T follicular helper cell (primary cell): ENCODE measurements at regions not wholly inside any gene's neighbourhood (a gene's known extent, or its start where the extent isn't known, plus 50 kb on each side); places are given as distances from the start of the nearest gene placed in this dataset.

Experiments used
- DNase-seq: peaks from one replicate; pipeline ENCODE4 v3.0.0-alpha.2; 2020; ENCODE audit warnings: low read depth

DNA sequence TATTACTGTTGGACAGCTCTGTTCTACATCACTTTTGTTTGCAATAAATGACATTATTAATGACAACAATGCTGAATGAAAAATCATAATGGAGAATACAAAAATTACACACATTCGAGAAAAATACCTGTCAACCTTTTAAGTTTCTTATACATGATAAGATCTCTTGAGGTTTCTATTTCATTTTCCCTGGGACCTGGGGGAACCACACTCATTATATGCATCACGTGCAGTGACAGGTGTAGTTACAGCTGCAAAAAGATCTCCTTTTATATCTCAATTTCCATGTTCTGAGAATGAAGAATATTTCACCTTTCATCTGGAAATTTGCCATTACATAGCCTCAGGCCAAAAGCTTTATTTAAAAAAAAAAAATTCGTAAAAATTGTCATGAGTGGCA lies 1347.0 kb upstream of the AGA start:
- DNase-seq: no peak

DNA sequence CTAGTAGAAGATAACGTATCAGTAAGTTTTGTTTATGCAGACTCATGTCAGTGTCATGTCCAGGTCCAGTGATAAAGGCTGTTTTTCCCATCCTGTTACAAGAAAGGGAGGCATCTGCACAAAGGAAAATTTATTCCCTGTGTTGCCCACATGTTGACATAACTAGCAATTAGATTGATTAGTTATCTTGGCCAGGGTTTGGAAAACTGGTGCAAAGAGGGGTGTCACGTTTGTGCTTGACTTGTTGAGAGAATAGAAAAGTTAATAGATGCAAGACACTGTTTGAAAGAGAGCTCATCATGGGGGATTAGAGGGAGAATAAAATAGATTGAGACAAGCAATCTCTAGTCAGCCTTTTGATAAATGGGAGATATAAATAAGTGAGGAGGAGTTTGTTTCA lies 1357.0 kb upstream of the AGA start:
- no peak for DNase-seq

DNA sequence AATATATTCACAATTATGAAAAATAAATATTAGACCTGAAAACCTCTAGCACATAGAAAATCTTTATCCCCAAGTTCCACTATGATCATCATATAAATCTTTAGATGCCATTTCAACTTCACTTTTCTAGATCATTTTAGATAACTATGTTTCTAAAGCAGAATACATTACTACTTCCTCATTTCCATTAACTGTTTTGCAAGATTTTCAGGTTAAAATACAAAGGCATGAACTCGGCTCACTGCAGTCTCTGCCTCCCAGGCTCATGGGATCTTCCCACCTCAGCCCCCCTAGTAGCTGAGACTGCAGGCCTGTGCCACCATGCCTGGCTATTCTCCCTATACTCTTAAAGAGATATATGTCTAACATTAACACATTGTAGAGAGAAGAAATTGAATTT lies 1365.9 kb upstream of the AGA start:
- DNase-seq: no peak

DNA sequence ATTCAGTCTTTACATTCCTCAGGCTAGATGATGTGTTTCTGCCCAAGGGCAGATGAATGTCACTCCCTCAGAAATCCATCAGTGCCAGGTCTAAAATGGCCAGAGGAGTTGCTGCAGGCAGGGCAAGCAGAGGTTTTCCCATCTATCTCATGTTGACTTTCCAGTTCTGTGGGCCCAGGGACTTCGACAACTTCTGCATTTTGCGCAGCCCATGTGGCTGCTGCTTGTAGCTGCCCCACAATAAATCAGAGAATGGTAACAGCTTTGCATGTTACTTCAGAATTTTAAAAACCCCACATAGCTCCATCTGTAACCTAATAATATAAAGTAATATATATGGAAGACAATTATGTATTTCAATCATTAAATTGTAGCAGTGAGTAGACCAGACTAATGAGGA lies 1367.7 kb upstream of the AGA start:
- no peak for DNase-seq

DNA sequence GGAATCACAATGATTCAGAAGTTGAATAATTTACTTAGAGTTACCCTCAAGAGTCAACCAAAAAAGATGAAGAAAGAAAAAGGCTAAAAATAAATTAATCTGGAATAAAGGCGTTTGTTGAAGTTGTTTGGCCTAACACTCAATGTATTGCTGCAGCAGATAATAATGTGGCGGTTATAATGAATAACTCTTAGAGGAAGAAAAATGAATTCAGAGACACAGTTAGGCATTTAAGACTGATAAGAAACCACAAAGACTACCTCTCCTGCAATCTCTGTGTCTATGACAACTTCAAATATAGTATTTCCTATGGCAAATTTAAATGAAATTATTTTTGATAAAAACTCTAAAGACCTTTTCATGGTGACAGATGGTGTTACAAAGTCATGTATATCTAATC lies 1369.1 kb upstream of the AGA start:
- DNase-seq: no peak

DNA sequence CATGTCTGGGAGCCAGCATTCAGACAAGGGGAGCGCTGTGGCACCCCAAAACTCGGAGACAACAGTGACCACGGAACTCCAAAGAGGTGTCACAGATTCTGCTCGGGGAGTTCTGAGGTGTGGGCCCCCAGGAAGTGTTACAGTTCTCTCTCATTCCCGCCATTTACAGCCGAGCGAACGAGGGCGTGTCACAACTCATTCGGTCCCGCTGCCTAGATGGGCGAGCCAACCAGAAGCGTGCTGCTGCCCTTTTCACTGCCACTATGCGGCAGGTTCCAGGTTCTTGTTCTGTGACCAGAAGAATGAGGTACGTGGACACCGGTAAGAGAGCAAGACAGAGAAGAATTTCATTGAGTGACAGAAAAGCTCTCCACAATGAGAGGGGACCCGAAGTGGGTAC lies 1370.6 kb upstream of the AGA start:
- no peak for DNase-seq

DNA sequence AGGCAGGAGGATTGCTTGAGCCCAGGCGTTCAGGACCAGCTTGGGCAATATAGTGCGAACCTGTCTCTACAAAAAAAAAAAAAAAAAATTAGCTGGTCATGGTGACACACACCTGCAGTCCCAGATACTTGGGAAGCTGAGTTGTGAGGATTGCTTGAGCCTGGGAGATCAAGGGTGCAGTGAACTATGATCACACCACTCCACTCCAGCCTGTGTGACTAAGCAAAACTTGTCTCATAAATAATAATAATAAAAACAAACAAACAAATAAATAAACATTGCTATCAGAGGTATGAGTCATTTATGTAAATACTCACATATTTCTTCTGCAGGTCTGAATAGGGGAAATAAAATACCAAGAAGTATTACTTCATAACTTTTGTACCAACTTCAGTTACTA lies 1372.7 kb upstream of the AGA start:
- no peak for DNase-seq

DNA sequence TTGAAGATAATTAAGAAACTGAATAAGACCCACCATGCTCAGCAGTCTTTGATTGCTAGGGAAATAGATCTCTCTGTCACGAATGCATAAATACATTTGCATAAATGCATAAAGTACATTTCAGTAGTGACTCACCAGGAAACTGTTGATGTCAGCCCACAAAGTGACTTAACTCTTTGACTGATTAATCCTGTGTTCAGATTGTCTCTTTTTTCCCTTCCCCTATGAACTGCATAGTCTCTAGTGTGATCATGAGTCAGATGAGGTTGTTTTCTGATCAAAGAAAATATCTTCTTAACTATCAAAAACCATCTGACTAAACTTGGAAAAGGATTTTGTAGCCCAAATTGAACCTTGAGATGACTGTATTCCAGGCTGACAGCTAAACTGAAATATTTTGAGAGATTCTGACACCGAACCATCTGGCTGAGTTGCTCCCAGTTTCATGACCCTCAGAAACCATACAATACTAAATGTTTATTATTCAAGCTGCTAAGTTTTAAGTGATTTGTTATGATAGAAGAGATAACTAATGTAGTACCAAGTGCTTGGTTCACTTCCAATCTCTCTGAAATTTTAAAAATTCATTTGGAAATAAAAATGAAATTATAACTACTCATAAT lies 1381.5 kb upstream of the AGA start:
- no peak for DNase-seq

DNA sequence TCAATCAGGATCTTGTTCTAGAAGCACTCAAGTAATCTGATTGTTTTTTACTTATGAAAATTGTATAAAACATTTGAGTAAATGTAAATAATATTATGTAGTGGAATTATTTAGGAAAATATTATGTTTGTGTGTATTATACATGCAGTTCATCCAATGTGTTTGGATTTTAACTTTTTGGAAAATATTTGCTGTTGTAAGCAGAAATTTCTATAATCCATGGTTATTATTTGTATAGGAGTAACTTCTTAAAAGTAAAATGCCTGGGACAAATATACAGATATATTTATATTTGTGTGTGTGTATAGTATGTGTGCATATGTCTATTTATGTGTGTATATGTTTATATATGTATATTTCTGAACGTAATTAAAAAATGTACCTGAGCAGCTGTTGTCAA lies 1394.6 kb upstream of the AGA start:
- DNase-seq: no peak

DNA sequence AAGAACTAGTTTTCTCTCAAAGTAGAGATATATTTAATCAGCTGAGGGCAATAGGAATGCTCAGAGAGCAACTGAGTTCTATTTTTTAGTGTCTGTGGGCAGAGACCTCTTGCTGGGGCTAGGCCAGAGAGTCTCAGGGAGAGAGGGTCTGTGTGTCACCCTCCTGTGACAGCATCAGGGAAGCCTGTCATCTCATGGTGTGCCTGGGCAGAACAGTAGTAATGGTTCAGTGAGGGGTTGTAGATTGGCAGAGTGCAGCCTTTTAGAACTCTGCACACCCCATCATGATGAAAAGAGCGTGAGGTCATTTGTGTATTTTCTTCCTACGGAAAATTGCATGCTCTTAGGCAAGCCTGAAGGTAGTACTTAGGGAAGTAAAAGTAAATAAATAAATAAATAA lies 1396.5 kb upstream of the AGA start:
- no peak for DNase-seq

DNA sequence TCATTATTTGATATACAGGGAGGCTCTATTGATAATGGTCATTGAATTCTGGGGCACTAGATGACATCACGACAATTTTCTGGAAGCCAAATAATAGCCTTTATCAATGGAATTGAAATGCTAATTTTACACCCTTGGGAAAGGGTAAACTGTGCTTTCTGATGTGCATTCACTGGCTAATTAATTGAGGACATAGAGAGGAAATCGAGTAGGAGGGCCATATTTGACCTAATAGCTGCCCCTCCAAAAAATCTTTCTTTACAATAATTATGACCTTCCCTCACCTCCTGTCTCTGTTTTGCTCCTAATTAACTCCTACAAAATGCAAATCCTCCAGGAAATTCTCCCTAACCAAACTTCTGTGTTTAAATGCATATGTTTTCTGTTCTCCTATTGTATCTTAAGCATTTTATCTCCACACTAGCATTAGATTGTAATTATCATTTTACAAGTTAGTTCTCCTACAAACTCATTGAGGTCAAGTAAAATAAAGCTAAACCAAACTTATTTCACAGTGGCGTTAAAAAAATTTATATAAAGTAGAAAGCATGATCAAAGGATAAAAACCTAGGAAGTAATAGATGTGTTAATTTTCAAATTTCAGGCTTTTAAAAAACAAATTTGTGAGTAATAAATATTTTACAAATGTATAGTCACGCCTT lies 1414.0 kb upstream of the AGA start:
- no peak for DNase-seq

DNA sequence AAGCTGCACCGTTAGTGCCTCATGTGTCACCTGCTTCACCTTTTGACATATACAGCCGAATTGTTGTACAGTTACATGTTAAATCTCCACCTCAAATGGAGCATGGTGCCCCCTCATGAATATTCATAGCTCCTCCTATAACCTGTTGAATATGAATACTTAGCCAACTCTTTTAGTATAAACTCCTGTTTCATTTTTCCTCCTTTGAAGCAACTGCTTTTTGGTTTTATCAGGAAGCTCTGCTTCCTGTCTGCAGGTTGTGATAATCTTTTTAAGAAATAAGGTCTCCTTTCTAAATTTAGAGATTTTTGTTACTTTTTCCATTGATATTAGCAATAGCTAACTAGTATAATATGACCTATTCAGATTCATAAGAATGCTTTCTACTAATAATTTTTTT lies 1429.2 kb upstream of the AGA start:
- DNase-seq: no peak

DNA sequence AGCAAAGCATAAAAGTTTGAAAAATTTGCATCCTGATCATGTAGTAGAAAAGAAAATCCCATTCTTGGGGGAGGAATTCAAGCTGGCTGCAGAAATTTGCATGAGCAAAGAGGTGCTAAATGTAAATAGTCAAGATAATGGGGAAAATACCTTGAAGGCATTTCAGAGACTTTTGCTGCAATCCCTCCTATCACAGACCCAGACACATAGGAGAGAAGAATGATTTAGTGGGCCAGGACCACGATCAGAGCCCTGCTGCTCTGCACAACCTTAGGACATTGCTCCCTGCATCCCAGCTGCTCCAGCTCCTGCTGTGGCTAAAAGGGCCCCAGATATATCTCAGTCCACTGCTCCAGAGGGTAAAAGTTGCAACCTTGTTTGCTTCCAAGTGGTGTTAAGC lies 1439.7 kb upstream of the AGA start:
- DNase-seq: no peak

DNA sequence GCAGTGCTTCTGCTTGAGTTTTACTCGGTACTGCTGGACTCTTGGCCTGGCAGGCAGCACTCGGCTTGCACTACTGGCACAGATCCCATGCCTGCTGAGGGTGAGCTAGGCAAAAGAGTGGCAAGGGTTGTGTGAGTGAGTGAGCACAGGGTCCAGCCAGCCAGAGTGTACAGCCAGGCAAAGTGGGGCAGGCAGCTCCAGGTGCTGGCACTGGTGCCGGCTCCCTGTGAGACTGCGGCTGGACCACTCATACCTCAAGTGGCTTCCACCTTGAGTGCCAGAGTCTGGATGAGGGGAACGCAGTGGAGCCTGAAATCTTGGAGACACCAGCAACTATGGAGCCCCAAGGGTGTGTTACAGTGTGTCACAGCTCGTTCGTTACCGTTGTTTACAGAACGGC lies 1451.9 kb upstream of the AGA start:
- no peak for DNase-seq

DNA sequence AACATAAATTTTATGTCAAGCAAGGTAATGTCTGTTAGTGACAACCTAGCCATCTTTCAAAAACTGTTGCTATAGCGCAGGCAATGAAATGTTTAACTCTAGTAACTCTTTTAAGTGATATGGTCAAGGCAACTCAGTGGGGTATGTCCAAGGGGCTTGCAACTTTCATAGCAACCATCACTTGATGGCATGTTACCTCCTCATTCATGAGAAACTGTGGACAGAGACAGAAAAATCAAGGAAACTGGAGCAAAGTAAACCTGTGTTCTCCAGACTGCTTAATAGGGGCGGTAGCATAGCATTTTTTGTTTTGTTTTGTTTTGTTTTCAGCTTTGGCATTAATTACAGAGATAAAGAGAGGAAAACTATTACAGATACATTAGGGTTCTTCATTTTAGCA lies 1456.8 kb upstream of the AGA start:
- no peak for DNase-seq

DNA sequence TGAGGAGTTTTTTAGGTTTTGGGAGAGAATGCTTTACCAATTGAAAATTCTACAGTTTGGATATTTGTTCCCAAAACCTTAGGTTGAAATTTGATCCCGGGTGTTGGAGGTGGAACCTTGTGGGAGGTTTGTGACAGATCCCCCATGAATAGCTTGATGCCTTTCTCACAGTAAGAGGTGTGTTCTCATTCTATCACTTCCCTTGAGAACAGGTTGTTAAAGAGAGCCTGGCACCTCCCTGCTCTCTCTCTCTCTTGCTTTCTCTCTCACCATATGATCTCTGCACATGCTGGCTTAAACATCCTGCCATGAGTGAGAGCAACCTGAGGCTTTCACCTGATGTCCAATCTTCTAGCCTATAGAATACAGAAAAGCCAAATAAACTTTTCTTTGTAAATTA lies 1475.5 kb upstream of the AGA start:
- no peak for DNase-seq

DNA sequence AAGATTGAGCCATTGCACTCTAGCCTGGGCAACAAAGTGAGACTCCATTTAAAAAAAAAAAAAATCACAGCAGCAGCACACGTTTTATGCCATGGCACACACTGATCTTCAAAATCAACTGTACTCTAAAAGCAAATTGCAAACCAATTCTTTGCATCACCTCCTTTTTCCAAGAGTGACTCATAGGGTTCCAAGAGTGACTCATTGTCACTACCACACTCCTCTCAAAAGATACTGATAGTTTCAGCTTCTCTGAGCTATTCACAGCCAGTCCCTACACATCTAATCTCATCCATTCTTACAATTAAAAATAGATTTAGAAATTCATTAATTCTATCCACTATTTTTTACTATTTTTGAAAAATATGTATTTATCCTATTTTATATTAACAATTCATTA lies 1494.9 kb upstream of the AGA start:
- DNase-seq: no peak

DNA sequence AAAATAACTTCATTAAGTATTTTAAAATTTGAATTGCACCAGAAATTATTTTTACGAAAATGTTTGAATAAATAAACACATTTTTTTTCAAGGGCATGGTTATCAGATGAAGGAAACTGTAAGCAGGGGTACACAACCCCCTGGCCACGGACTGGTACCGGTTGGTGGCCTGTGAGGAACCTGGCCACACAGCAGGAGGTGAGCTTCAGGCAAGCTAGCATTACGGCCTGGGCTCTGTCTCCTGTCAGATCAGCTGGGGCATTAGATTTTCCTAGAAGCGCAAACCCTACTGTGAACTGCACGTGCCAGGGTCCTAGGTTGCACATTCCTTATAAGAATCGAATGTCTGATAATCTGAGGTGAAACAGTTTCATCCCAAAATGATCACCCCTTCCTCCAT lies 1499.7 kb upstream of the AGA start:
- no peak for DNase-seq

DNA sequence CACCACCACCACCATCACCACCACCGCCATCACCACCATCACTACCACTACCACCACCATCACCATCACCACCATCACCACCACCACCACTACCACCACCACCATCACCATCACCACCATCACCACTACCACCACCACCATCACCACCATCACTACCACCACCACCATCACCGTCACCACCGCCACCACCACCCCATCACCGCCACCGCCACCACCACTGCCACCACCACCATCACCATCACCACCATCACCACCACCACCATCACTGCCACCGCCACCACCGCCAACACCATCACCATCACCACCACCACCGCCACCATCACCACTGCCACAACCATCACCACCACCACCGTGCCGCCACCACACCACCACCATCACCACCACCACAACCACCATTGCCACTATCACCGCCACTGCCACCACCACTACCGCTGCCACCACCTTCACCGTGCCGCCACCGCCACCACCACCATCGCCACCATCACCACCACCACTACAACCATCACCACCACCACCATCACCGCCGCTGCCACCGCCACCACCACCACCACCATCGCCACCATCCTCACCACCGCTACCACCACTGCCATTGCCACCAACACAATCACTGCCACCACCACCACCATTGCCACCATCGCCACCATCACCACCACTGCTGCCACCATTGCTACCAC lies 1511.3 kb upstream of the AGA start:
- DNase-seq: no peak

DNA sequence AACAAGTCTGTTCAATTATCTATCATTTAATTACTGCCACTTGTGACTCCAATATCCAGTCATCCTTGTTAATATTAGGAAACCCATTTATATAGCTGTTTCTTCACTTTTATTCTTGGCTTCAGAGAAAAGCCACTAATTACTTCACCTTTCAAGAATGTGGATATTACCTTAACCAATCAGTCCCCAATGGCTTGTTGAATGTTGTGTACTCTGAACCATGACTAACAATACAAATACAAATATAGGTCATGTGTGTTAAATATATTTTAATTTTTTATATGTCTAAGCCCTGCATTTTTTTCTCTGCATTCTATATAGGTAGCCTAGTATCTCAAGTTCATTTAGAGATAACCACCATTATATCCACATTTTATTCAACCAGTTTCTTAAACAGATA lies 1513.4 kb upstream of the AGA start:
- DNase-seq: no peak

DNA sequence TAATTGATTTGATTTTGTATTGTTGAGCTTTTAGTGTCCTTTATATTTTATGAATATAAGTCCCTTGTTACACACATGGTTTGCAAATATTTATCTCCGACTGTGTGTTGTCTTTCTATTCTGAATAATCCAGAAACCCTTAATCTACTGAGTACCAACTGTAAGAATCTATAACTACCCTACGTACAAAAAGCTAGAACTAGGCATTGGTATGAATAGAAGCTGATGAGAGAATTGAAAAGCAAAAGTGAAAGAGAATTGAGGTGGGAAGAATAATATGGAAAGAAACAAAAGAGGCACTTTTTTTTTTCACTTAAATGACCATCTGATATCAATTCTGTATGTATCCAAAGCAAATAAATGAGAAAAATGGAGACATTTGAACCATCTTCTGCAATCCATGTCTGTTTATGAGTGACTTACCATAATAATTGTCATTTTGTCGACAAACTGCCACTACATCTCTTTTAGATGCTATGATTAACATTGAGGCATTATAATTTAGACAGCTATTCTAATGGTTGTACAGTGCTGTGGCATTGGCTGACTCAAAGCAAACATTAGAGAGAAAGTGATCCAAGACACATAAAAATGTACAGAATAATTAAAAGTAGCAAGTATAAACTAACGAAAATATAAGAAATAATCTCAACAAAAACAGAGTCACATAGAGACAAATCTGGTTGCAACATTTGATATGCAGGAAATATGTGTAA lies 1516.6 kb upstream of the AGA start:
- DNase-seq: no peak

DNA sequence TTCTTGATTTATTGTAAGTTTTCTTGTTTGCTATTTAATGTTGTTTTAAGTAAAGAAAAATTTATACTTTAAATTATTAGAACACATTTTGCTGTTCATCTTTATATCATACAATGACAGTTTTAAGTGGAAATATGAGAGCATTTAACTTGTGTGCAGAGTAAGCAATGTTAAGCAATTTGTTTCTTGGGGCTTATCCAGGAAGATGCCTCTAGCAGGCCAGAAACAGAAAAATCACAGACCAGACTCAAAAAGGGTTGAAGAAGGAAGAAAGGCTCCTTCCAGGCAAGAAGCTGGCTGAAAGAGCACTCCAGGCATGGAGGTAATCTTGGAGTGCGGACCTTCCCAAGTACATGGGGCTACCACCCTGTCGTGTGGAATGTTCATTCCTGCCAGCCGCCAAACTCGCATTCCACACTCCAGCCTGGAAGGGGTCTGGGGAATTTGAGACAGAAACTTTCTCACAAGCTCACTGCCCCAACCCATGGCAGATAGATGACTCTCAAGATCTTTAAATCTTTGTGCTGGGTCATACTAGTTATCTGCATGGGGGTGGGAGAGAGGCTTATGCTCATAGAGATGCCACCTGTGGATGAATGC lies 1521.3 kb upstream of the AGA start:
- no peak for DNase-seq

DNA sequence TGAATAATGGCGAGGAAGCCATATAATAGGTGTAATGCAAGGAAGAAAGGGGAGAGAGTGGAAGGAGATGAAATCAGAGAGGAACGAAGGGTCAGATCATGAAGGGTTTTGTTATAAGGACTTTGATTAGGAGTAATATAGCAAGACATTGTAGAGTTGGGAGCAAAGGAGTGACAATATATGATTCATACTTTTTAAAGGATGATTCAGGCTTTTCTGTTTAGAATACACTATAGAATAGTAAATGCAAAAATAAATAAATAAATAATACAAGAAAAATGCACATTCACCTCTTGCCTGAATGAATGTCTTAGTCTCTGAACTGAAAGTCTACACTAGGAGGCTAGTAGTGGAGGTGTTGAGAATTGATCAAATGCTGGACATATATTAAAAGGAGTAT lies 1524.4 kb upstream of the AGA start:
- DNase-seq: no peak
